B cell (primary cell): ENCODE measurements at regions not wholly inside any gene's neighbourhood (a gene's known extent, or its start where the extent isn't known, plus 50 kb on each side); places are given as distances from the start of the nearest gene placed in this dataset.

Experiments
- ATAC-seq: fragments of 200-7000 bp; cut with Tn5 transposase; one replicate; pipeline ENCODE4 v1.10.0; 2021; ENCODE audit warnings: low read depth, mild to moderate bottlenecking, moderate number of reproducible peaks, moderate library complexity
- CTCF ChIA-PET: fragments of 350-600 bp; sonication (Branson Sonifier 250); formaldehyde crosslinking; loops from one replicate; lab custom pipeline; 2021; ENCODE audit warnings: antibody characterized with exemption, inconsistent platforms; lab: Charles Lee
- POLR2A ChIA-PET: fragments of 350-600 bp; sonication (Branson Sonifier 250); formaldehyde crosslinking; loops from one replicate; lab custom pipeline; 2021; ENCODE audit warnings: antibody characterized with exemption; lab: Charles Lee
- DNase-seq: peaks from one replicate; pipeline ENCODE4 v3.0.0; 2013
- H2AFZ ChIP-seq: 2 replicates; pipeline ENCODE4 v1.6.1; 2012; ENCODE audit warnings: mild to moderate bottlenecking, low read depth, low read length; ENCODE audit not compliant: insufficient read depth, poor library complexity, severe bottlenecking
- H3K27ac ChIP-seq, 2 donors: 1 replicate in 1 of 2; 2 replicates in 1 of 2; pipeline ENCODE4 v1.5.1; 2012 to 2013; ENCODE audit warnings: low read length in 2 of 2, mild to moderate bottlenecking in 2 of 2, moderate library complexity in 1 of 2
- H3K27me3 ChIP-seq, 4 experiments: fragments of 200-600 bp in 1 of 4; sonication (generic) in 1 of 4; replicated peaks in 1 of 4; 1 replicate in 2 of 4; 2 replicates in 2 of 4; pipeline versions ENCODE4 v1.6.1 to v1.7.0; 2013 to 2016; ENCODE audit warnings: low read length in 3 of 4, mild to moderate bottlenecking in 2 of 4, mixed read lengths in 1 of 4, moderate library complexity in 1 of 4; ENCODE audit not compliant: insufficient read depth in 4 of 4, control insufficient read depth in 3 of 4; ENCODE audit errors: control extremely low read depth in 1 of 4
- H3K36me3 ChIP-seq, 2 experiments: replicated peaks in 1 of 2; 1 replicate in 1 of 2; 2 replicates in 1 of 2; pipeline versions ENCODE4 v1.6.1 to v1.7.1; 2013; ENCODE audit warnings: low read length in 1 of 2; ENCODE audit not compliant: insufficient read depth in 2 of 2, control insufficient read depth in 1 of 2; ENCODE audit errors: control extremely low read depth in 1 of 2, extremely low read depth in 1 of 2
- H3K4me1 ChIP-seq, 2 donors: fragments of 200-600 bp in 1 of 2; sonication (generic) in 1 of 2; 1 replicate in 1 of 2; 2 replicates in 1 of 2; pipeline versions ENCODE4 v1.5.1 to v1.6.1; 2013 to 2017; ENCODE audit warnings: low read length in 2 of 2; ENCODE audit not compliant: control insufficient read depth in 2 of 2, insufficient read depth in 2 of 2
- H3K4me2 ChIP-seq: replicated peaks from 2 replicates; pipeline ENCODE3; 2012; ENCODE audit warnings: mild to moderate bottlenecking, low read depth, low read length; ENCODE audit not compliant: poor library complexity, severe bottlenecking
- H3K4me3 ChIP-seq, 5 experiments: fragments of 200-600 bp in 1 of 5; sonication (generic) in 1 of 5; 1 replicate in 3 of 5; 2 replicates in 2 of 5; pipeline versions ENCODE4 v1.5.1 to v1.7.0; 2011 to 2016; ENCODE audit warnings: low read length in 4 of 5, mild to moderate bottlenecking in 4 of 5, low read depth in 2 of 5, control low read depth in 1 of 5, moderate library complexity in 1 of 5; ENCODE audit not compliant: insufficient read depth in 1 of 5; ENCODE audit errors: control extremely low read depth in 1 of 5, extremely low read depth in 1 of 5
- H3K79me2 ChIP-seq: fragments of 200-600 bp; sonication (generic); one replicate; pipeline ENCODE4 v1.6.0; 2016; ENCODE audit warnings: low read length; ENCODE audit not compliant: control insufficient read depth, insufficient read depth
- H3K9ac ChIP-seq: fragments of 200-600 bp; sonication (generic); 2 replicates; pipeline ENCODE4 v1.6.1; 2017; ENCODE audit warnings: mild to moderate bottlenecking, low read length, moderate library complexity
- H3K9me3 ChIP-seq, 3 donors: one replicate each; pipeline versions ENCODE4 v1.6.1 to v1.7.1; 2013; ENCODE audit warnings: low read length in 2 of 3; ENCODE audit not compliant: control insufficient read depth in 2 of 3, insufficient read depth in 1 of 3; ENCODE audit errors: control extremely low read depth in 1 of 3
- H4K20me1 ChIP-seq: 2 replicates; pipeline ENCODE4 v1.6.0; 2012; ENCODE audit warnings: mild to moderate bottlenecking, low read length; ENCODE audit not compliant: insufficient read depth, control insufficient read depth, poor library complexity, severe bottlenecking
- H3K27ac Mint-ChIP-seq: one replicate; pipeline ENCODE4 v1.8.0; 2021; ENCODE audit warnings: mixed read lengths
- H3K27me3 Mint-ChIP-seq: one replicate; pipeline ENCODE4 v1.8.0; 2021; ENCODE audit warnings: mixed read lengths
- H3K4me1 Mint-ChIP-seq: one replicate; pipeline ENCODE4 v1.8.0; 2021; ENCODE audit warnings: mixed read lengths
- H3K4me3 Mint-ChIP-seq: one replicate; pipeline ENCODE4 v1.8.0; 2021; ENCODE audit warnings: mixed read lengths
- H3K9me3 Mint-ChIP-seq: one replicate; pipeline ENCODE4 v1.8.0; 2022; ENCODE audit warnings: mixed read lengths; ENCODE audit not compliant: insufficient read depth
- CTCF ChIP-seq: fragments of 200-600 bp; IDR thresholded peaks from one replicate; pipeline ENCODE4 v1.8.0; 2022; ENCODE audit warnings: antibody characterized with exemption, mild to moderate bottlenecking
- EZH2 ChIP-seq: IDR thresholded peaks from 2 replicates; pipeline ENCODE4 v1.6.1; 2012; ENCODE audit warnings: borderline replicate concordance, low read depth, mild to moderate bottlenecking, moderate library complexity, low read length; ENCODE audit not compliant: insufficient read depth, poor library complexity, severe bottlenecking
- WGBS: methylation state at CpG from one replicate; pipeline ENCODE4 v1.1.5; 2013; ENCODE audit warnings: missing lambda C conversion rate; ENCODE audit not compliant: insufficient coverage; 5-methylcytosine and 5-hydroxymethylcytosine counted together
- intact Hi-C: fragments of 100-400 bp; cut with micrococcal nuclease; formaldehyde crosslinking; loops from one replicate; pipeline ENCODE4 v1.10.0; 2022

DNA sequence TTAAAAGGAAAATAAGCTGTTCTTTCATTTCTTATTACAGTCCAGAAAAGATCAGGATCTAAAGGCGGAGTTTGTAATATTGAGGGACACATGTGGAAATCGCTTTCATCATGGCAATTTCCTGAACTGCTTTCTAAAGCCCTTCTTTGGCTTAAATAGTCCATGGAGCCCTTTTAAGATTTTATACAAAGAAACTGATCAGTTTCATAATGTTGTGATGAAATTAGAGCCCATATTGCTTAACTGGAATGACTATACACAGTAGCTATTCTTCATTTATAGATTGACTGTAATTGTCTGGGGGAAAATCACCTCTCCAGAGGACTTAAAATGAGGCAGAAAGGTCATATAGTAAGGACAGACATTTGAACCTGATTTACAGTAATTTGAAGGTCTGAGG, 322.2 kb downstream of the ETAA1 start:
- no peak overlapping the region for H3K27ac Mint-ChIP-seq
- peaks cover 4% of the 10 kb centered on the region for H3K27me3 Mint-ChIP-seq

DNA sequence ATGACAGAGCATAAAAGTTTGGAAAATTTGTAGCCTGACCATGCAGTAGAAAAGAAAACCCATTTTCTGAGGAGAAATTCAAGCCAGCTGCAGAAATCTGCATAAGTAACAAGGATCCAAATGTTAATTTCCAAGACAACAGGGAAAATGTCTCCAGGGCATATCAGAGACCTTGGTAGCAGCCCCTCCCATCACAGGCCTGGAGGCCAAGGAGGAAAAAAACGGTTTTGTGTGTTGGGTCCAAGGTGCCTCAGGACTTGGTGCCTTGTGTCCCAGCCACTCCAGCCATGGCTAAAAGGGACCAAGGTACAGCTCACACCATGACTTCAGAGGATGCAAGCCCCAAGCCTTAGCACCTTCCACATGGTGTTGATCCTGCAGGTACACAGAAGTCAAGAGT, 324.4 kb downstream of the ETAA1 start:
- H2AFZ ChIP-seq = no peak overlapping the region
- CTCF ChIA-PET = no interaction called here

More for the DNA sequence above, 322.2 kb downstream of the ETAA1 start:
- H3K9me3 Mint-ChIP-seq = no peaks in the 10 kb centered on the region
- Histone ChIP-seq H3K4me2 (no peak overlapping the region), H3K27ac (no peak overlapping the region), H2AFZ (no peak overlapping the region), H3K4me3 (no peak overlapping the region), H4K20me1 (no peaks in the 10 kb centered on the region), H3K4me1 (no peaks in the 10 kb centered on the region), H3K9ac (no peak overlapping the region), H3K36me3 (no peaks in the 10 kb centered on the region), H3K27me3 (no peaks in the 10 kb centered on the region), H3K9me3 (peaks cover 0 to 7% (median 0%) of the 10 kb centered on the region in 3 donors), H3K79me2 (no peaks in the 10 kb centered on the region)
- H3K4me1 Mint-ChIP-seq = no peaks in the 10 kb centered on the region
- intact Hi-C loops = no loop called here
- TF ChIP-seq CTCF (no peak), EZH2 (no peak)
- CTCF ChIA-PET = no interaction called here
- no CpG with 5 or more reads among the region's 2 CpGs for WGBS
- POLR2A ChIA-PET = no interaction called here
- no peak for ATAC-seq
- DNase-seq = no peak
- H3K4me3 Mint-ChIP-seq = no peak overlapping the region

More for the DNA sequence above, 324.4 kb downstream of the ETAA1 start:
- ATAC-seq = no peak
- Histone ChIP-seq H3K9ac (no peak overlapping the region), H3K27ac (no peak overlapping the region), H3K4me3 (no peak overlapping the region), H3K9me3 (peaks cover 0 to 7% (median 0%) of the 10 kb centered on the region in 3 donors), H3K36me3 (no peaks in the 10 kb centered on the region), H3K79me2 (no peaks in the 10 kb centered on the region), H3K27me3 (no peaks in the 10 kb centered on the region), H3K4me1 (no peaks in the 10 kb centered on the region), H3K4me2 (no peak overlapping the region), H4K20me1 (no peaks in the 10 kb centered on the region)
- intact Hi-C loops = no loop called here
- POLR2A ChIA-PET = no interaction called here
- 78% methylated on average over 1 of the region's 1 CpG for WGBS
- Mint-ChIP-seq H3K4me1 (no peaks in the 10 kb centered on the region), H3K4me3 (no peak overlapping the region), H3K9me3 (no peaks in the 10 kb centered on the region), H3K27me3 (peaks cover 14% of the 10 kb centered on the region), H3K27ac (no peak overlapping the region)
- DNase-seq = no peak
- TF ChIP-seq CTCF (no peak), EZH2 (no peak)
